ENCODE measurements at regions not wholly inside any gene's neighbourhood (a gene's known extent, or its start where the extent isn't known, plus 50 kb on each side); places are given as distances from the start of the nearest gene placed in this dataset.

DNA sequence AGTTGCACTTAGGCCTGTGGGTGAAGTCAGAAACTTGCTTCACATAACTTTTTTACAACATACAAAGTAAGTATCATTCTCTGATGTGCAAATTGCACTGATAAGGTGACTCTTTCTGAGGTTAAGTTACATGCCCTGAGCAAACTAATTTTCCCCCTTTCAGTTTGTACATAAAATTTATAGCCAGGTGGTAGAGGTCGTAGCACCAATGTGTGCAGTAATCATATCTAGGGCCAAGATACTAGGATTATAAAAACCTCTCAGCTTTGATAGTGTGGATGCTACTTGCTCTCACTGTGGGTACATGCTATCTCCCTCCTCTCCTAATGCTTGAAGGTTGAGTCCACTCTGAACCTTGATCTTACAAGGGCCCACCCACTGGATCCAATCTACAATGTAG lies 130.7 kb upstream of the CPNE8 start (continued):
- TF ChIP-seq EP300 (conservative IDR thresholded peaks at IDR 0.05; ENCODE audit: poor library complexity, severe bottlenecking), result no peak
- TF ChIP-seq SMC3 (conservative IDR thresholded peaks at IDR 0.05; ENCODE audit: poor library complexity), result no peak

DNA sequence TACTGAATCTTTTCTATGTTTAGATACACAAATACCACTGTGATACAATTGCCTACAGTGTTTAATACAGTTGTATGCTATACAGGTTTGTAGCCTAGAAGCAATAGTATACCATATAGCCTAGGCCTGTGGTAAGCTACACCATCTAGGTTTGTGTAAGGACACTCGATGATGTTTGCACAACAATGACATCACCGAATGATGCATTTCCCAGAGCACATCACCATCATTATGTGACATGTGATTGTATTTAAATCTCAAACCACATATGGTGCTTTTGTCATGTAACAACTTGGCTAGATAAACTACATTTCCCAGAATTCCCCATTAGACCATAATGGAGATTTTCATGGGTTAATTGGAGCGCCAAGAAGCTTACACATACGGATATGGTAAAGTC lies 128.4 kb upstream of the CPNE8 start:
- no peak overlapping the region for H3K4me3 ChIP-seq (ENCODE audit: low read length)
- no peak overlapping the region for H3K9ac ChIP-seq (ENCODE audit: low read length)
- TF ChIP-seq RAD21 (conservative IDR thresholded peaks at IDR 0.05), result no peak
- no peak for TF ChIP-seq MXI1 (conservative IDR thresholded peaks at IDR 0.05; ENCODE audit: poor library complexity, severe bottlenecking)
- TF ChIP-seq TAF1 (IDR thresholded peaks at IDR 0.05; ENCODE audit: low read depth), result no peak
- no peak for TF ChIP-seq EZH2 (IDR thresholded peaks at IDR 0.05; ENCODE audit: borderline replicate concordance, insufficient read depth, low read length, poor library complexity, severe bottlenecking)
- no peak for TF ChIP-seq SMC3 (conservative IDR thresholded peaks at IDR 0.05; ENCODE audit: poor library complexity)
- TF ChIP-seq, protein P1, sequence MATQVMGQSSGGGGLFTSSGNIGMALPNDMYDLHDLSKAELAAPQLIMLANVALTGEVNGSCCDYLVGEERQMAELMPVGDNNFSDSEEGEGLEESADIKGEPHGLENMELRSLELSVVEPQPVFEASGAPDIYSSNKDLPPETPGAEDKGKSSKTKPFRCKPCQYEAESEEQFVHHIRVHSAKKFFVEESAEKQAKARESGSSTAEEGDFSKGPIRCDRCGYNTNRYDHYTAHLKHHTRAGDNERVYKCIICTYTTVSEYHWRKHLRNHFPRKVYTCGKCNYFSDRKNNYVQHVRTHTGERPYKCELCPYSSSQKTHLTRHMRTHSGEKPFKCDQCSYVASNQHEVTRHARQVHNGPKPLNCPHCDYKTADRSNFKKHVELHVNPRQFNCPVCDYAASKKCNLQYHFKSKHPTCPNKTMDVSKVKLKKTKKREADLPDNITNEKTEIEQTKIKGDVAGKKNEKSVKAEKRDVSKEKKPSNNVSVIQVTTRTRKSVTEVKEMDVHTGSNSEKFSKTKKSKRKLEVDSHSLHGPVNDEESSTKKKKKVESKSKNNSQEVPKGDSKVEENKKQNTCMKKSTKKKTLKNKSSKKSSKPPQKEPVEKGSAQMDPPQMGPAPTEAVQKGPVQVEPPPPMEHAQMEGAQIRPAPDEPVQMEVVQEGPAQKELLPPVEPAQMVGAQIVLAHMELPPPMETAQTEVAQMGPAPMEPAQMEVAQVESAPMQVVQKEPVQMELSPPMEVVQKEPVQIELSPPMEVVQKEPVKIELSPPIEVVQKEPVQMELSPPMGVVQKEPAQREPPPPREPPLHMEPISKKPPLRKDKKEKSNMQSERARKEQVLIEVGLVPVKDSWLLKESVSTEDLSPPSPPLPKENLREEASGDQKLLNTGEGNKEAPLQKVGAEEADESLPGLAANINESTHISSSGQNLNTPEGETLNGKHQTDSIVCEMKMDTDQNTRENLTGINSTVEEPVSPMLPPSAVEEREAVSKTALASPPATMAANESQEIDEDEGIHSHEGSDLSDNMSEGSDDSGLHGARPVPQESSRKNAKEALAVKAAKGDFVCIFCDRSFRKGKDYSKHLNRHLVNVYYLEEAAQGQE (IDR thresholded peaks at IDR 0.05; ENCODE audit: borderline replicate concordance), result no peak
- TF ChIP-seq EP300 (conservative IDR thresholded peaks at IDR 0.05; ENCODE audit: poor library complexity, severe bottlenecking), result no peak
- TF ChIP-seq, protein P2, sequence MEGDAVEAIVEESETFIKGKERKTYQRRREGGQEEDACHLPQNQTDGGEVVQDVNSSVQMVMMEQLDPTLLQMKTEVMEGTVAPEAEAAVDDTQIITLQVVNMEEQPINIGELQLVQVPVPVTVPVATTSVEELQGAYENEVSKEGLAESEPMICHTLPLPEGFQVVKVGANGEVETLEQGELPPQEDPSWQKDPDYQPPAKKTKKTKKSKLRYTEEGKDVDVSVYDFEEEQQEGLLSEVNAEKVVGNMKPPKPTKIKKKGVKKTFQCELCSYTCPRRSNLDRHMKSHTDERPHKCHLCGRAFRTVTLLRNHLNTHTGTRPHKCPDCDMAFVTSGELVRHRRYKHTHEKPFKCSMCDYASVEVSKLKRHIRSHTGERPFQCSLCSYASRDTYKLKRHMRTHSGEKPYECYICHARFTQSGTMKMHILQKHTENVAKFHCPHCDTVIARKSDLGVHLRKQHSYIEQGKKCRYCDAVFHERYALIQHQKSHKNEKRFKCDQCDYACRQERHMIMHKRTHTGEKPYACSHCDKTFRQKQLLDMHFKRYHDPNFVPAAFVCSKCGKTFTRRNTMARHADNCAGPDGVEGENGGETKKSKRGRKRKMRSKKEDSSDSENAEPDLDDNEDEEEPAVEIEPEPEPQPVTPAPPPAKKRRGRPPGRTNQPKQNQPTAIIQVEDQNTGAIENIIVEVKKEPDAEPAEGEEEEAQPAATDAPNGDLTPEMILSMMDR (IDR thresholded peaks at IDR 0.05; ENCODE audit: poor library complexity, severe bottlenecking), result no peak
- TF ChIP-seq POLR2AphosphoS5 (IDR thresholded peaks at IDR 0.05), result no peak
- H2AFZ ChIP-seq (ENCODE audit: low read depth, low read length), result no peak overlapping the region
- H3K27me3 ChIP-seq (ENCODE audit: insufficient read depth, low read depth, low read length), result no peaks in the 10 kb centered on the region
- H3K79me2 ChIP-seq (replicated peaks; ENCODE audit: insufficient read depth, low read length), result no peaks in the 10 kb centered on the region
- no peaks in the 10 kb centered on the region for H3K36me3 ChIP-seq (ENCODE audit: insufficient read depth, low read length)
- H3K9me2 ChIP-seq (ENCODE audit: insufficient read depth, low read length), result no peaks in the 10 kb centered on the region
- H3F3A ChIP-seq (ENCODE audit: insufficient read depth, low read length, poor library complexity, severe bottlenecking), result peaks cover 4% of the 10 kb centered on the region
- no peak overlapping the region for H3K27ac ChIP-seq (ENCODE audit: low read length)
- no peaks in the 10 kb centered on the region for H4K20me1 ChIP-seq (ENCODE audit: insufficient read depth)
- no peak overlapping the region for H3K4me2 ChIP-seq (ENCODE audit: low read length)
- H3K9me3 ChIP-seq (ENCODE audit: low read length), result no peaks in the 10 kb centered on the region

DNA sequence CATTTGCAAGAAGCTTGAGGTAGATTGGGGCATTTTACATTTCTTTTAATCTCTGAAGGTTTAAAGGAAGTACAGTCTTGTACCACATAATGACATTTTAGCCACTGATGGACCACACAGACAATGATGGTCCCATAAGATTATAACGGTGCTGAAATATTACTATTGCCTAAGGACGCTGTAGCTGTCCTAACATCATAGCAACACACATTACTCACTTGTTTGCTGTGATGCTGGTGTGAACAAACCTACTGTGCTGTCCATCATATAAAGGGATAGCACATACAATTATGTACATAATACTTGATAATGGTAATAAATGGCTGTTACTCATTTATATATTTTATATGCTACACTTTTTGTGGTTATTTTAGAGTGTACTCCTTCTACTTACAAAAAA lies 127.1 kb upstream of the CPNE8 start:
- no peak overlapping the region for H3K4me3 ChIP-seq (ENCODE audit: low read length)
- no peak overlapping the region for H3K9ac ChIP-seq (ENCODE audit: low read length)
- no peaks in the 10 kb centered on the region for H3K9me2 ChIP-seq (ENCODE audit: insufficient read depth, low read length)
- H3K9me3 ChIP-seq (ENCODE audit: low read length), result no peaks in the 10 kb centered on the region
- no peaks in the 10 kb centered on the region for H3K27me3 ChIP-seq (ENCODE audit: insufficient read depth, low read depth, low read length)
- H3K4me2 ChIP-seq (ENCODE audit: low read length), result no peak overlapping the region
- H3K36me3 ChIP-seq (ENCODE audit: insufficient read depth, low read length), result no peaks in the 10 kb centered on the region
- TF ChIP-seq TAF1 (IDR thresholded peaks at IDR 0.05; ENCODE audit: low read depth), result no peak
- TF ChIP-seq EZH2 (IDR thresholded peaks at IDR 0.05; ENCODE audit: borderline replicate concordance, insufficient read depth, low read length, poor library complexity, severe bottlenecking), result no peak
- TF ChIP-seq POLR2AphosphoS5 (IDR thresholded peaks at IDR 0.05), result no peak
- TF ChIP-seq, protein P1 (IDR thresholded peaks at IDR 0.05; ENCODE audit: borderline replicate concordance), result no peak
- TF ChIP-seq EP300 (conservative IDR thresholded peaks at IDR 0.05; ENCODE audit: poor library complexity, severe bottlenecking), result no peak
- TF ChIP-seq, protein P2 (IDR thresholded peaks at IDR 0.05; ENCODE audit: poor library complexity, severe bottlenecking), result no peak
- no peak for TF ChIP-seq SMC3 (conservative IDR thresholded peaks at IDR 0.05; ENCODE audit: poor library complexity)
- no peaks in the 10 kb centered on the region for H4K20me1 ChIP-seq (ENCODE audit: insufficient read depth)
- no peak overlapping the region for H2AFZ ChIP-seq (ENCODE audit: low read depth, low read length)
- H3F3A ChIP-seq (ENCODE audit: insufficient read depth, low read length, poor library complexity, severe bottlenecking), result peaks cover 4% of the 10 kb centered on the region
- no peak overlapping the region for H3K27ac ChIP-seq (ENCODE audit: low read length)
- no peaks in the 10 kb centered on the region for H3K79me2 ChIP-seq (replicated peaks; ENCODE audit: insufficient read depth, low read length)
